ENCODE measurements at regions not wholly inside any gene's neighbourhood (a gene's known extent, or its start where the extent isn't known, plus 50 kb on each side); places are given as distances from the start of the nearest gene placed in this dataset.

GRCh38 chr16:13781575-13782338 lies 138.2 kb upstream of the ERCC4 start:
- TF ChIP-seq, protein P1, sequence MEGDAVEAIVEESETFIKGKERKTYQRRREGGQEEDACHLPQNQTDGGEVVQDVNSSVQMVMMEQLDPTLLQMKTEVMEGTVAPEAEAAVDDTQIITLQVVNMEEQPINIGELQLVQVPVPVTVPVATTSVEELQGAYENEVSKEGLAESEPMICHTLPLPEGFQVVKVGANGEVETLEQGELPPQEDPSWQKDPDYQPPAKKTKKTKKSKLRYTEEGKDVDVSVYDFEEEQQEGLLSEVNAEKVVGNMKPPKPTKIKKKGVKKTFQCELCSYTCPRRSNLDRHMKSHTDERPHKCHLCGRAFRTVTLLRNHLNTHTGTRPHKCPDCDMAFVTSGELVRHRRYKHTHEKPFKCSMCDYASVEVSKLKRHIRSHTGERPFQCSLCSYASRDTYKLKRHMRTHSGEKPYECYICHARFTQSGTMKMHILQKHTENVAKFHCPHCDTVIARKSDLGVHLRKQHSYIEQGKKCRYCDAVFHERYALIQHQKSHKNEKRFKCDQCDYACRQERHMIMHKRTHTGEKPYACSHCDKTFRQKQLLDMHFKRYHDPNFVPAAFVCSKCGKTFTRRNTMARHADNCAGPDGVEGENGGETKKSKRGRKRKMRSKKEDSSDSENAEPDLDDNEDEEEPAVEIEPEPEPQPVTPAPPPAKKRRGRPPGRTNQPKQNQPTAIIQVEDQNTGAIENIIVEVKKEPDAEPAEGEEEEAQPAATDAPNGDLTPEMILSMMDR (IDR thresholded peaks at IDR 0.05): no peak
- TF ChIP-seq EP300 (IDR thresholded peaks at IDR 0.05): no peak
- no peak for TF ChIP-seq POLR2AphosphoS5 (IDR thresholded peaks at IDR 0.05)
- TF ChIP-seq POLR2A (IDR thresholded peaks at IDR 0.05): no peak

Data from upper lobe of left lung (tissue), 4 donors.